ENCODE measurements at regions not wholly inside any gene's neighbourhood (a gene's known extent, or its start where the extent isn't known, plus 50 kb on each side); places are given as distances from the start of the nearest gene placed in this dataset.
"Not testable (repeated sequence)": the region's sequence is repeated elsewhere in the genome, so short reads cannot be mapped to it uniquely, and the experiment has no call there.

- not testable (repeated sequence) for DNase-seq (ENCODE audit: low read depth)
Observed at GRCh38 chr9:39665020-39665419, 309.6 kb downstream of the SPATA31A1 start.

- DNase-seq (ENCODE audit: low read depth), result not testable (repeated sequence)
Observed at GRCh38 chr9:39674437-39675210, 319.2 kb downstream of the SPATA31A1 start.

- not testable (repeated sequence) for DNase-seq (ENCODE audit: low read depth)
Observed at GRCh38 chr9:39675211-39675553, 319.7 kb downstream of the SPATA31A1 start.

- DNase-seq (ENCODE audit: low read depth), result not testable (repeated sequence)
Observed at GRCh38 chr9:39678534-39679263, 323.2 kb downstream of the SPATA31A1 start.

- DNase-seq (ENCODE audit: low read depth), result not testable (repeated sequence)
Observed at GRCh38 chr9:39680694-39681401, 325.4 kb downstream of the SPATA31A1 start.

- DNase-seq (ENCODE audit: low read depth), result not testable (repeated sequence)
Observed at GRCh38 chr9:39728862-39729261, 373.4 kb downstream of the SPATA31A1 start.

- DNase-seq (ENCODE audit: low read depth), result not testable (repeated sequence)
Observed at GRCh38 chr9:39744898-39745297, 389.4 kb downstream of the SPATA31A1 start.

GRCh38 chr9:39775570-39775969 lies 420.1 kb downstream of the SPATA31A1 start:
- not testable (repeated sequence) for DNase-seq (ENCODE audit: low read depth)

GRCh38 chr9:39791356-39791755 lies 435.9 kb downstream of the SPATA31A1 start:
- DNase-seq (ENCODE audit: low read depth), result not testable (repeated sequence)

- not testable (repeated sequence) for DNase-seq (ENCODE audit: low read depth)
Observed at GRCh38 chr9:39797935-39798334, 442.5 kb downstream of the SPATA31A1 start.

GRCh38 chr9:39799252-39799651 lies 443.8 kb downstream of the SPATA31A1 start:
- DNase-seq (ENCODE audit: low read depth), result not testable (repeated sequence)

GRCh38 chr9:39802561-39802960 lies 447.1 kb downstream of the SPATA31A1 start:
- DNase-seq (ENCODE audit: low read depth), result not testable (repeated sequence)

- peak; percentile 39 for DNase-seq (ENCODE audit: low read depth)
Observed at GRCh38 chr9:39809401-39810226, 454.1 kb downstream of the SPATA31A1 start.

- not testable (repeated sequence) for DNase-seq (ENCODE audit: low read depth)
Observed at GRCh38 chr9:39810401-39810800, 454.9 kb downstream of the SPATA31A1 start.

GRCh38 chr9:39811615-39812014 lies 456.1 kb downstream of the SPATA31A1 start:
- not testable (repeated sequence) for DNase-seq (ENCODE audit: low read depth)

- DNase-seq (ENCODE audit: low read depth), result not testable (repeated sequence)
Observed at GRCh38 chr9:39828457-39828856, 473.0 kb downstream of the SPATA31A1 start.

All from stimulated activated CD8-positive, alpha-beta memory T cell treated with anti-CD3 and anti-CD28 coated beads, Interleukin-12 subunit alpha, Interleukin-12 subunit beta, amount 100 ng/mL, for 1 hour (primary cell).